ENCODE measurements at regions not wholly inside any gene's neighbourhood (a gene's known extent, or its start where the extent isn't known, plus 50 kb on each side); places are given as distances from the start of the nearest gene placed in this dataset.

DNA sequence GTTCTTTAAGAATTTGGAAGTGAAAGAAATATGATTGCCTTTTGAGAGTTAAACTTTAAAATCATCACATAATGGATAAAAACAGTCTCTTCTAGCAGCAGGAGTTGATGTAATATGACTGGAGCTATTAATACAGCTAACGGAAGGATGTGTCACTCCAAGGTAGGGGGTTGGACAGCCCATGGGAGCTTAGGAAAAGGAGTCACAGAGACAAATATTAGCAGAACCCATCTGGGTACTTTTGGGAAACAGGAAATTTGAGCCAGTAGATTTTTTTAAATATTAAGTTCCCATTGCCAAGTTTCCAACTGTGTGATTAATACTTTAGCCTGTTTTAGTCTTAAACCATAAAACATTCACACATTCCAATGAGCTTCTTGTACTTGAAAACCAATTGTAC lies 164.7 kb upstream of the RIMS1 start:
- no peaks in the 10 kb centered on the region for H3K27me3 ChIP-seq (ENCODE audit: insufficient read depth, low read depth, severe bottlenecking)
- no peak for DNase-seq
- no peak overlapping the region for H3K27ac ChIP-seq
- no peaks in the 10 kb centered on the region for H3K36me3 ChIP-seq
- H3K4me3 ChIP-seq (ENCODE audit: low read depth, low read length), result no peak overlapping the region
- no peaks in the 10 kb centered on the region for H3K9me3 ChIP-seq (ENCODE audit: severe bottlenecking)
- TF ChIP-seq, protein P1, sequence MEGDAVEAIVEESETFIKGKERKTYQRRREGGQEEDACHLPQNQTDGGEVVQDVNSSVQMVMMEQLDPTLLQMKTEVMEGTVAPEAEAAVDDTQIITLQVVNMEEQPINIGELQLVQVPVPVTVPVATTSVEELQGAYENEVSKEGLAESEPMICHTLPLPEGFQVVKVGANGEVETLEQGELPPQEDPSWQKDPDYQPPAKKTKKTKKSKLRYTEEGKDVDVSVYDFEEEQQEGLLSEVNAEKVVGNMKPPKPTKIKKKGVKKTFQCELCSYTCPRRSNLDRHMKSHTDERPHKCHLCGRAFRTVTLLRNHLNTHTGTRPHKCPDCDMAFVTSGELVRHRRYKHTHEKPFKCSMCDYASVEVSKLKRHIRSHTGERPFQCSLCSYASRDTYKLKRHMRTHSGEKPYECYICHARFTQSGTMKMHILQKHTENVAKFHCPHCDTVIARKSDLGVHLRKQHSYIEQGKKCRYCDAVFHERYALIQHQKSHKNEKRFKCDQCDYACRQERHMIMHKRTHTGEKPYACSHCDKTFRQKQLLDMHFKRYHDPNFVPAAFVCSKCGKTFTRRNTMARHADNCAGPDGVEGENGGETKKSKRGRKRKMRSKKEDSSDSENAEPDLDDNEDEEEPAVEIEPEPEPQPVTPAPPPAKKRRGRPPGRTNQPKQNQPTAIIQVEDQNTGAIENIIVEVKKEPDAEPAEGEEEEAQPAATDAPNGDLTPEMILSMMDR (IDR thresholded peaks at IDR 0.05; ENCODE audit: low read depth, low read length), result no peak

DNA sequence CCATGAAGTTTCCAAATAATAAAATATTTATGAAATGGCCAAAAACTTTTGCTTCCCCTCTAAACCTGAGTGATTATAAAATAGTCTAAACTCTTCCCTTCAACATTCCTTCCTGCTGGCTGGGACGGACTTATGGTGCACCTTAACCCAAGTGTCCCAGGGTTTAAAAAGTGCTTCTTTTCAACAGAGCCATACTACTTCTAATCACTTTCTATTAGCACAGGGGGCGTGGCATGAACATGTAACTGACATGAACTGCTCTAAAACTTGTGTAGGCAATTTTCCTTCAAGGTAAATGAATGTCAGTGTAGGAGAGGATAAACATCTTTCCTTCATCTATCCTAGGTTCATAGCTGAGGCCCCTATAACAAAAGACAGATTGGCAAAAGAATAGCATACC lies 163.6 kb upstream of the RIMS1 start:
- Histone ChIP-seq H3K27ac (no peak overlapping the region), H3K36me3 (no peaks in the 10 kb centered on the region), H3K27me3 (ENCODE audit: insufficient read depth, low read depth, severe bottlenecking) (no peaks in the 10 kb centered on the region), H3K9me3 (ENCODE audit: severe bottlenecking) (no peaks in the 10 kb centered on the region), H3K4me3 (ENCODE audit: low read depth, low read length) (no peak overlapping the region)
- DNase-seq, result no peak
- TF ChIP-seq, protein P1 (IDR thresholded peaks at IDR 0.05; ENCODE audit: low read depth, low read length), result no peak

DNA sequence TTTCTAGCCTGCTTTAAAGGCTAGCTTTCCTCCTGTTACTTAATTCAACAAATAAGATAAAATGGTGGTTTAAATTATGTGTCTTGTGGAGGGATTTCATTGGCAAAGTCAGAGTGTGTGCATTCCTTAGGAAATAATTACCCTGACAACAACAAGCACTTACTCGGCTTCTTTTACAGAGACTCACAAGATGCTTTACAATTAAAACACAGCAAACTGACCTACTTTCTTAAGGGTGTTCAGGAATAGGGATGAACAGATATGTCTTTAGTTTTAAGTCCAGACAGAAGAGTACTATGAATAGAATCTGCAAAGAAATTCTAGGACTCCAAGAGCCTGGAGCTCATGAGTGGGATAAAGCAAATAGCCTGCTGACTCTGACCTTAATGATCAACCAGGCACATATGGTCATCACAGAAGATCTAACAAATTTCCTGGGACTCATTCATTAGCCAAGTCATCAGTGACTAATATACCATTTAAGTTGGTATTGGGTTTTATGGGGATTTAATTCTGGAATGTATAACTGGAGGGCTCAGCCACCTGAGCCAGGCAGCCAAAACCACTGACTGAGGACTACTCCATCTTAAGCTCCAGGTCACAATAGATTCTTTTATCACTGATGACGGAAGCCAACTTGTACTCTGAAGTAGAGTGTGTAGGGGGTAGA lies 161.8 kb upstream of the RIMS1 start:
- no peaks in the 10 kb centered on the region for H3K27me3 ChIP-seq (ENCODE audit: insufficient read depth, low read depth, severe bottlenecking)
- TF ChIP-seq, protein P1 (IDR thresholded peaks at IDR 0.05; ENCODE audit: low read depth, low read length), result no peak
- no peaks in the 10 kb centered on the region for H3K9me3 ChIP-seq (ENCODE audit: severe bottlenecking)
- H3K27ac ChIP-seq, result no peak overlapping the region
- H3K4me3 ChIP-seq (ENCODE audit: low read depth, low read length), result no peak overlapping the region
- H3K36me3 ChIP-seq, result no peaks in the 10 kb centered on the region
- DNase-seq, result no peak

DNA sequence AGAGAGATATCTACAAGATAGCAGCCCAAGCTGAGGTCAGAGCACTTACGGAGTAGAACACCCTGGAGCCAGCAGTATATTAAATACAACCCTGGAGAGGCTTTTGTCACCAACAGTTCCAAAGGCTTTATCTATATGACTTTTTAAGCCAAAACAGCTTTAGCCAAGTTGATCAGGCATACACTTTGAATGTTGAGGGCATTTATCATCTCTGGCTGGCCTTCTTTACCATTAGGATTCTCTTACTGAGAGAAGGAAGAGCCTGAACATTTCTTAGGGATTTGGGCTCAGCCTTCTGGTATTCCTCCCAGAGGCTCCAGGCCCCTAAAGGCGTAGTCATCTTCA lies 161.3 kb upstream of the RIMS1 start:
- no peak for DNase-seq
- Histone ChIP-seq H3K27me3 (ENCODE audit: insufficient read depth, low read depth, severe bottlenecking) (no peaks in the 10 kb centered on the region), H3K36me3 (no peaks in the 10 kb centered on the region), H3K9me3 (ENCODE audit: severe bottlenecking) (no peaks in the 10 kb centered on the region), H3K27ac (no peak overlapping the region), H3K4me3 (ENCODE audit: low read depth, low read length) (no peak overlapping the region)
- TF ChIP-seq, protein P1 (IDR thresholded peaks at IDR 0.05; ENCODE audit: low read depth, low read length), result no peak

DNA sequence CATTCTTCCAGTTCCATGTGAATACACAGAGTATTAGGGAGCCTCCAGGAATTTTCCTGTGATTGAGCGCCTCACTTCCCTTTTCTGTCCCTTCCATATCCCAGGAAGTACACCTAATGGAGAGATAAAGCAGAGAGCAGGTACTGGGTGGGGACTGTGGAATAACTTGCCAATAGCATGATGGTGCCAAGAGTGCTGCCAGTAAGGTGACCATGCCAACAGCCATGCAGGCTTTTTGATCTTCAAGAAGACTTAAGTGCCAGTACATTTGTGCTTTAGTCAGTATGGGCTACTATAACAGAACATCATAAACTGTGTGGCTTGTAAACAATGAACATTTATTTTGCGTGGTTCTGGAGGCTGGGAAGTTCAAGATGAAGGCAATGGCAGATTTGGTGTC lies 160.2 kb upstream of the RIMS1 start:
- no peaks in the 10 kb centered on the region for H3K9me3 ChIP-seq (ENCODE audit: severe bottlenecking)
- H3K27me3 ChIP-seq (ENCODE audit: insufficient read depth, low read depth, severe bottlenecking), result no peaks in the 10 kb centered on the region
- H3K4me3 ChIP-seq (ENCODE audit: low read depth, low read length), result no peak overlapping the region
- TF ChIP-seq, protein P1 (IDR thresholded peaks at IDR 0.05; ENCODE audit: low read depth, low read length), result no peak
- DNase-seq, result no peak
- no peak overlapping the region for H3K27ac ChIP-seq
- no peaks in the 10 kb centered on the region for H3K36me3 ChIP-seq

DNA sequence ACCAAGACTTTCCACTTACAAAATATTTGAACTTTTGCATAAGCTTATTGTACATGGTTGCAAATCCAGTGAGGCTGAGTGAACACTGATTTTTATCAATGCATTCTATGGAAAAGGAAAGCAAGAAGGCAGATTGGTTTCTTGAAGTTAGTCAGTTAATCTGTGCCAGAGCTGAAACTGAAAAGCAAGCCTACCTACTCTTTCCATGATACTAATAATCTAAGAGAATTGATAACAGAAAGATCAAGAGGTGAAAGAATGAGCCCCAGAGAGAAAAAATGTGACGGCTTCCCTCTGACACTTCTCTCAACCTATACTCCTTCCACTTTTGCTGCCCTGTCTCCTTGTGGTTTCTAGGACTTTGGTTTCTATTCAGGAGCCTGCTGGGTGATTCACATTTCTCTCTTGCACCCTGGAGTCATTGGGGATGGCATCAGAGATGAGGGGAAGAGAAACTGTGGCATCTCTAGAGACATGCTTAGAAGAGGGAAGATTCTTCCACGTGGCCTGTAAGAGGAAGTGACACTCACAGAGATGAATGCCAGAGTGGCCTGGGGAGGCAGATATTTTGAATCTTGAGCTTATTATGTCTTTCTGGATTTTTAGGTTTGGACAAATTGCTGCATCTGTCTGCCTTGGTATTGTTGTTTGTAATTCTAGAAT lies 158.6 kb upstream of the RIMS1 start:
- Histone ChIP-seq H3K9me3 (ENCODE audit: severe bottlenecking) (no peaks in the 10 kb centered on the region), H3K36me3 (no peaks in the 10 kb centered on the region), H3K4me3 (ENCODE audit: low read depth, low read length) (no peak overlapping the region), H3K27ac (no peak overlapping the region), H3K27me3 (ENCODE audit: insufficient read depth, low read depth, severe bottlenecking) (no peaks in the 10 kb centered on the region)
- DNase-seq, result no peak
- TF ChIP-seq, protein P1 (IDR thresholded peaks at IDR 0.05; ENCODE audit: low read depth, low read length), result no peak

Measured in WERI-Rb-1 (cell line).